Activated CD4-positive, alpha-beta T cell treated with anti-CD3 and anti-CD28 coated beads for 24 hours (primary cell): ENCODE measurements at regions not wholly inside any gene's neighbourhood (a gene's known extent, or its start where the extent isn't known, plus 50 kb on each side); places are given as distances from the start of the nearest gene placed in this dataset.
"Not testable (repeated sequence)": the region's sequence is repeated elsewhere in the genome, so short reads cannot be mapped to it uniquely, and the experiment has no call there.

Experiments used
- DNase-seq, 2 donors: peaks; one replicate each; pipeline ENCODE4 v3.0.0-alpha.2; 2020; ENCODE audit warnings: low read depth in 2 of 2

DNA sequence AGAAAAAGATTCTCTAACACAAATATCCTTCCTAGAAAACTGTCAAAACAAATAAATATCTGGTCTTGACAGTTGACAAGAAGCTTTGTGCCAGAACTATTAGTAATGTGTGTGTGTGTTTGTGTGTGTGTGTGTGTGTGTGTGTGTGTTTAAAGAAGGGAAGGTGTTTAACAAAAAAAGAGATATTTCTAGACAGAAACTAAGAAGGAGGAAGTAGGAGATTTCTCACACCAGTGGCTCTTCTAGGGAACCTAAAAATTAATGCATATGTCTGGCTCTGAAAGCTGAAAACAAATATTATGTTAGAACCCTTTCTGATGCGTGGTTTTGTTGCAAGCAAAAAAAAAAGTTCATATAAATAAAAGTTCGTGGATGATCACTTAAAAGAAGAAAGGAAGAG lies 277.5 kb downstream of the RPS4Y2 start:
- DNase-seq, result no peak

GRCh38 chrY:21034151-21035061 lies 278.5 kb downstream of the RPS4Y2 start:
- DNase-seq, result no peak

- DNase-seq, result not testable (repeated sequence)
Observed at GRCh38 chrY:21037398-21037797, 281.5 kb downstream of the RPS4Y2 start.

DNA sequence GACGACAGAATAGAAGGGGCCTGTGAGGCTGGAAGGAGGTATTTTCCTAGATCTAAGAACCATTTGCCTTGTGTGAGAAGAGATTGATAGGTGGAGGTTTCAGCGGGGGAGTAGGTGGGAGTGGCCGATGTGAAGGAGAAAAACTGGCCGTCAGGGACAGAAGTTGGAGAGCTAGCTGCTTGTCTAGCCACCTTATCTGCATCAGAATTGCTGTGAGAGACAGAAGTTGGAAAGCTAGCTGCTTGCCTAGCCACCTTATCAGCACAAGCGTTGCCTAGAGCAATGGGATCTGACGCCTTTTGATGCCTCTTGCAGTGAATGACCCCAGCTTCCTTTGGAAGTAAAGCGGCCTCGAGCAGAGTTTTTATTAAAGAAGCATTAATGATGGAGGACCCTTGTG lies 283.9 kb downstream of the RPS4Y2 start:
- no peak for DNase-seq

DNA sequence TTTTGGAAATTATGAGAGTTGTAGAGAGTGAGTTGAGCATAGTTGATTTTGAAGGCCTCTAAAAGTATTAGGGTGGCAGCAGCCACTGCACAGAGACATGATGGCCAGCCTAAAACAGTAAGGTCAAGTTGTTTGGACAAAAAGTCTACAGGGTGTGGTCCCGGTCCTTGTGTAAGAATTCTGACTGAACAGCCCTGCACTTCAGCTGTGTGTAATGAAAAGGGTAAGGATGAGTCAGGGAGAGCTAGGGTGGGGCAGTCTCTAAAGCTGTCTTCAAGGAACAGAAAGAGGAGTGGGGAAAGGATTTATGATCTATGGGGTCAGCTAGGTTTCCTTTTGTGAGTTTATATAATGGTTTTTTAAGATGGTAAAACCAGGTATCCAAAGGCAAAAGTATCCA lies 284.8 kb downstream of the RPS4Y2 start:
- not testable (repeated sequence) for DNase-seq

- DNase-seq, result no peak
Observed at GRCh38 chrY:21073079-21073478, 317.2 kb downstream of the RPS4Y2 start.

- DNase-seq, result no peak
Observed at GRCh38 chrY:21073641-21074260, 317.8 kb downstream of the RPS4Y2 start.

- DNase-seq, result no peak
Observed at GRCh38 chrY:21075658-21076057, 319.8 kb downstream of the RPS4Y2 start.

GRCh38 chrY:21079670-21080069 lies 323.8 kb downstream of the RPS4Y2 start:
- no peak for DNase-seq

GRCh38 chrY:21081640-21082611 lies 326.0 kb downstream of the RPS4Y2 start:
- no peak for DNase-seq

- DNase-seq, result no peak
Observed at GRCh38 chrY:21082639-21083038, 326.7 kb downstream of the RPS4Y2 start.

DNA sequence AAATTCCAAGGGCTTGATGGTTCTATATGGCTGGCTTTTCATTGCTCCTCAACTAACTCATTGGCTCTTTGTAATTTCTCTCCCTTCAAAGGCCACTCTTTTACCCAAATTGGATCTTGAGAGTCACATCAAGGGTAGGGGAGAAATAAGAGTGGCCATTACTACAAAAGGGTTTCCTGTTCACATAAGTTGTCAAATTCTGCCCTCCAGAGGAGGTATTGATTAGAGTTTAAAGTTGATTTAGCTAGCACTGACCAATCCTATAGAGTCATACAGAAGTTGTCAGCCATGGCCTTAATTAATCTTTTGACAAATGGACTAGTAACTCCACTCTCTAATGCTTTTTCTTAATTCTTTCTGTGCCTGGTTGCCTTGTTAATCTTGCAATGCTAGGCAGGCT lies 336.0 kb downstream of the RPS4Y2 start:
- DNase-seq, result no peak

DNA sequence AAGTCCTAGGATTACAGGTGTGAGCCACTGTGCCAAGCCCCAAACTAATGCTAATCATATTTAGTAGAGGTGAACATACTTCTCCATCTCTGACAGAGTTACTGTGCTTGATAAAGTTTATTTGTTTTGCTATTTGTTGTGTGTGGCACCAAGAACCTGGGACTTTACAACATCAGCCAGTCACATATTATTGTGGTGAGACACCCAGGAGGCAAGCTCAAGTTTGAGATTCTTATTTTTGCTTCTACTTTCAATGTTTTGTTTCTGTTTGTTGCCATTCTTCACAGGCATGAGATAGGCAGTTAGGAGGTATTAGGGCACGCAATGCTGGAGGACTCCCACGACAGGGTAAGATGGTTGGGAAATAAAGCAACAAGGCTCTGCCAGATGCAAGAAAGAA lies 346.6 kb downstream of the RPS4Y2 start:
- no peak for DNase-seq

DNA sequence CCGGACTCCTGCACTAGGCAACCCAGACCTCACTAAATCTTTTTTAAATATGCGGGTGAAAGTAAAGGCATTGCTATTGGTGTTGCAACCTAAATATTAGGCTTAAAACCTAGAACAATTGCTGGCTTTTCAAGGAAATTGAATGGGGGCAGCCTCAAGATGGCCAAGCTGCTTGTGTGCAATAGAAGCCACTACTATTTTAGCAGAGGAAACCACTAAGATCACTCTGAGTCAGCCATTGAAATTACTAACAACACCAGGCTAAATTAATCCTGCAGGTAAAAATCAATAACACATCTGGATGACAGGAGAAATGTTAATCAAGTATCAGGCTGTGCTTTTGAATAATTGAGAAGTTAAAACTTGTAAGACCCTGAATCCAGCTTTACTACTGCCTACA lies 348.0 kb downstream of the RPS4Y2 start:
- no peak for DNase-seq

GRCh38 chrY:21105529-21105928 lies 349.6 kb downstream of the RPS4Y2 start:
- DNase-seq, result no peak

- DNase-seq, result no peak
Observed at GRCh38 chrY:21111313-21111712, 355.4 kb downstream of the RPS4Y2 start.

GRCh38 chrY:21121065-21121464 lies 365.2 kb downstream of the RPS4Y2 start:
- no peak for DNase-seq

DNA sequence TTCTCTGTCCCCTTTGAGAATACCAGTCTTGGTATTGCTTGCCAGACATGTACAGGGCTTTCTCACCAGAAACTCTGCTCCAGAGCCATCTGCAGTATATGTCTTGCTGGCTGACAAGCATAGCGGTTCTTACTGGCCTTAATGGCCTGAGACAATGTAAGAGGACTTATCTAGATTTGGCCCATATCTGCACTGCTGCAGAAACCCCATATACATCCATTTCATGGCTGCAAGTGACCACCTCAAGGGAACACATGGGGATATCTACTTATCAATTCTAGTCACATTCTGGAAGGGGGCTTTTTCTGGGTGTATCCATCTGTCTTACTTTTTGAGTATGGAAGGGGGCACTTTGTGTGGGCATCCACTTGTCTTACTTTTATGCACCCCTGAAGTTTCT lies 375.5 kb upstream of the RBMY1B start:
- no peak for DNase-seq

DNA sequence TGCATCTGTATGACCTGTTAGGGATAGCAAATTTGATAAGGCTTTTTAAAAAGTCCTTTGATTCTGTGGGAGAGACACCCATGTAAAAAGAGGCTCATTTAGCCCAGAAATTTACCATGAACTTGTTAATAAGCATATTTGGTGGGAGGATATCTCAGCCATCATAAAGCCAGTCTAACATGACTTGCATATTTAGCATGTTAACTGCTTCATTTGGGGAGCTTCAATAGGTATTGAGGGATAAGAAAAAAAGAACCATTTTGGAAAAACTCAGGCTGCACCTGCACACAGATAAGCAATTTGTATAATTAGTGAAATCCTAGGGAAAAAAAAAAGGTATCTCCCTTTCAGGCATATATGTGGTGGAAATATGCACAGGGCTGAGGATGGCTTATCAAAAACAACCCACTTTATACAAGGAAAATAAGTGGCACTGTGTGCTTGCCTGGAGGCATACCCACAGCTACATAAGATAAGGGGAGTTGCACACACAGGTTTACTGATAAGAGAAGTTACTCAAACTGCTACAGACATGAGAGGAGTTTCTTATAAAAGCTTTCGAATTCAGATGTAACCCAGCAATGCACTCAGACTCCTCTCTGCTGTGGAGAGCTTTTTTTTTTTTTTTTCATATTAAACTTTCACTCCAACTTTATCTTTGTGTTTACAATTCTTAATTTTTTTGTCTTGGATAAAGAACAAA lies 372.9 kb upstream of the RBMY1B start:
- DNase-seq, result no peak

- no peak for DNase-seq
Observed at GRCh38 chrY:21146331-21146730, 364.8 kb upstream of the RBMY1B start.

DNA sequence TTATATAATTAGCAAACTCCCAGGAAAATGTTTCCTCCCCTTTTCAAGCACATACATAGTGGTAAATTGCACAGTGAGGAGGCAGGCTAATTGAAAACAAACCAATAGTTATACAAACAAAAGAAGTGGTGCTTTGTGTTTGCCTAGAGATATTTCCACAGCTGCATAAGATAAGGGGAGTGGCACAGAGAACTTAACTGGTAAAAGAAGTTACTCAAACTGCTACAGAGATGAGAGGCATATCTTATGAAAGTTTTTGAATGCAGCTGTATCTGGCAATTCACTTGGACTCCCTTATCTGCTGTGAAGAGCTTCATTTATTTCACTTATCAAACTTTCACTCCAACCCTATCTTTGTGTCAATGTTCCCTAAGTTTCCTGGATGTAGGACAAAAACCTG lies 361.2 kb upstream of the RBMY1B start:
- no peak for DNase-seq

DNA sequence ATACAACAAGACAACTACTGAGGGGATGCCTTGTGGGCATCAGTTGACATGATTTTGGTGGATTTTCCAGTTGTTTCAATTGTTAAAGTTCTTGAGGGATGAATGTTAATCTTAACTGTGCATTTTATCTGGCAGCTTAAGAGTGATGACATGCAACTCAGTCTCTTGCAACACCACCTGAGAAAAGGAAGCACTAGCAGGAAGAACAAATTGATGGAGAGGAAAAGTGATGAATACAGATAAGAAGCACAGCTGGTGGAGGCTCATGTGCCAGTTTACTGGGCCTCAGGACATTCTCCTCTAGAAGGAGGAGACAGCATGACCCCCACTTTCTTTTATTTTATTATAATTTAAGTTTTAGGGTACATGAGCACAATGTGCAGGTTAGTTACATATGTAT lies 341.3 kb upstream of the RBMY1B start:
- DNase-seq, result no peak
